A549 (cell line): ENCODE measurements at regions not wholly inside any gene's neighbourhood (a gene's known extent, or its start where the extent isn't known, plus 50 kb on each side); places are given as distances from the start of the nearest gene placed in this dataset.

ENCODE experiments used
- ATAC-seq, 2 experiments: fragments of 200-7000 bp in 1 of 2; fragments of >200 bp in 1 of 2; cut with Nextera tagmentation in 1 of 2; cut with Tn5 transposase in 1 of 2; 3 replicates each; pipeline versions ENCODE4 v1.8.0 to v1.9.1; 2018 to 2020; ENCODE audit warnings: mild to moderate bottlenecking in 1 of 2, moderate library complexity in 1 of 2
- CTCF ChIA-PET: fragments of 300-600 bp; sonication (Branson Sonifier 250); formaldehyde crosslinking; extraction: SDS; loops from one replicate; lab custom pipeline; 2021; ENCODE audit warnings: antibody characterized with exemption, inconsistent platforms; lab: Yijun Ruan, JAX
- POLR2A ChIA-PET: fragments of 350-600 bp; formaldehyde crosslinking; extraction: SDS; loops from one replicate; lab custom pipeline; 2021; ENCODE audit warnings: antibody characterized with exemption, inconsistent platforms; lab: Yijun Ruan, JAX
- DNase-seq, 2 experiments: peaks; one replicate each; pipeline versions ENCODE4 v3.0.0 to v3.0.0-alpha.2; 2011 to 2016; ENCODE audit warnings: low read depth in 1 of 2, low spot score in 1 of 2
- FAIRE-seq: peaks from 2 replicates; lab custom pipeline; 2011; peaks lifted over from hg19 to GRCh38; lab: Jason Lieb, UNC
- H3K27ac ChIP-seq, 2 experiments: fragments of >200 bp; sonication (Bioruptor Twin); formaldehyde crosslinking; 3 replicates each; pipeline ENCODE4 v1.5.1; 2016 to 2017
- H3K4me1 ChIP-seq: fragments of >200 bp; sonication (Bioruptor Twin); formaldehyde crosslinking; 3 replicates; pipeline ENCODE4 v1.6.1; 2016
- H3K4me2 ChIP-seq: fragments of >200 bp; sonication (Bioruptor Twin); formaldehyde crosslinking; 3 replicates; pipeline ENCODE4 v1.6.1; 2016
- H3K4me3 ChIP-seq: fragments of >200 bp; sonication (Bioruptor Twin); formaldehyde crosslinking; 3 replicates; pipeline ENCODE4 v1.5.1; 2016
- H3K9me3 ChIP-seq: fragments of >200 bp; sonication (Bioruptor Twin); formaldehyde crosslinking; 3 replicates; pipeline ENCODE4 v1.6.1; 2016
- CBX2 ChIP-seq: fragments of 200-600 bp; sonication (generic); IDR thresholded peaks from 2 replicates; pipeline ENCODE4 v1.6.1; 2016; ENCODE audit warnings: low read depth, mild to moderate bottlenecking, borderline replicate concordance
- CEBPB ChIP-seq, 2 experiments: fragments of >200 bp in 1 of 2; sonication (Bioruptor Twin) in 1 of 2; formaldehyde crosslinking in 1 of 2; IDR thresholded peaks; 2 replicates each; pipeline ENCODE4 v1.6.1; 2012 to 2016
- CHD2 ChIP-seq: fragments of 150-350 bp; IDR thresholded peaks from 2 replicates; pipeline ENCODE4 v1.6.1; 2014; ENCODE audit warnings: low read length; ENCODE audit not compliant: partially characterized antibody
- EHF ChIP-seq: fragments of 250-450 bp; sonication (Bioruptor Pico); IDR thresholded peaks from 2 replicates; pipeline ENCODE4 v1.5.0; 2020; ENCODE audit warnings: mild to moderate bottlenecking
- ELK1 ChIP-seq: fragments of 150-350 bp; IDR thresholded peaks from 2 replicates; pipeline ENCODE4 v1.6.1; 2014; ENCODE audit warnings: low read depth, mild to moderate bottlenecking, low read length
- EP300 ChIP-seq, 2 experiments: fragments of >200 bp; sonication (Bioruptor Twin); formaldehyde crosslinking; IDR thresholded peaks; 2 replicates in 1 of 2; 3 replicates in 1 of 2; pipeline ENCODE4 v1.6.1; 2016 to 2017
- FOSB ChIP-seq: fragments of 250-450 bp; sonication (Bioruptor Pico); IDR thresholded peaks from 2 replicates; pipeline ENCODE4 v1.5.0; 2020; ENCODE audit warnings: mild to moderate bottlenecking, moderate library complexity
- FOSL2 ChIP-seq, 2 experiments: fragments of 450-650 bp in 1 of 2; fragments of >200 bp in 1 of 2; sonication (Bioruptor Twin) in 1 of 2; formaldehyde crosslinking; IDR thresholded peaks; 2 replicates each; pipeline versions ENCODE4 v1.5.0 to v1.6.1; 2016 to 2020; ENCODE audit warnings: mild to moderate bottlenecking in 1 of 2, moderate library complexity in 1 of 2
- FOXS1 ChIP-seq: fragments of 250-450 bp; sonication (Bioruptor Pico); IDR thresholded peaks from 2 replicates; pipeline ENCODE4 v1.5.0; 2020; ENCODE audit warnings: mild to moderate bottlenecking, moderate library complexity
- HDAC2 ChIP-seq: fragments of 200-600 bp; sonication (generic); IDR thresholded peaks from 2 replicates; pipeline ENCODE4 v1.6.1; 2016
- HES2 ChIP-seq: fragments of >200 bp; sonication (Bioruptor Twin); formaldehyde crosslinking; IDR thresholded peaks from 2 replicates; pipeline ENCODE4 v1.6.1; 2016
- HEYL ChIP-seq: fragments of 250-450 bp; sonication (Bioruptor Pico); IDR thresholded peaks from 2 replicates; pipeline ENCODE4 v1.8.0; 2021; ENCODE audit warnings: mild to moderate bottlenecking, moderate library complexity
- HOXA7 ChIP-seq: fragments of 250-450 bp; sonication (Bioruptor Pico); IDR thresholded peaks from 2 replicates; pipeline ENCODE4 v1.5.0; 2020; ENCODE audit warnings: mild to moderate bottlenecking, moderate library complexity
- HOXB5 ChIP-seq: fragments of 250-450 bp; sonication (Bioruptor Pico); IDR thresholded peaks from 2 replicates; pipeline ENCODE4 v1.5.0; 2020; ENCODE audit warnings: mild to moderate bottlenecking, moderate library complexity
- JUN ChIP-seq, 2 experiments: fragments of >200 bp; sonication (Bioruptor Twin); formaldehyde crosslinking; IDR thresholded peaks; 2 replicates in 1 of 2; 3 replicates in 1 of 2; pipeline ENCODE4 v1.6.1; 2016 to 2017
- MAZ ChIP-seq: fragments of 150-350 bp; IDR thresholded peaks from 2 replicates; pipeline ENCODE4 v1.6.1; 2014; ENCODE audit warnings: antibody characterized with exemption, low read depth, low read length, borderline replicate concordance
- NPAS2 ChIP-seq: fragments of 250-450 bp; sonication (Bioruptor Pico); IDR thresholded peaks from 2 replicates; pipeline ENCODE4 v1.8.0; 2022; ENCODE audit warnings: mild to moderate bottlenecking, moderate library complexity, borderline replicate concordance
- RAD21 ChIP-seq, 2 experiments: fragments of >200 bp in 1 of 2; sonication (Bioruptor Twin) in 1 of 2; formaldehyde crosslinking in 1 of 2; IDR thresholded peaks in 1 of 2; conservative IDR thresholded peaks in 1 of 2; 2 replicates in 1 of 2; 3 replicates in 1 of 2; pipeline ENCODE4 v1.6.1; 2012 to 2018; ENCODE audit warnings: inconsistent platforms in 1 of 2
- RCOR1 ChIP-seq: fragments of 150-350 bp; IDR thresholded peaks from 2 replicates; pipeline ENCODE4 v1.6.1; 2014; ENCODE audit warnings: antibody characterized with exemption, low read length, low read depth
- SREBF2 ChIP-seq: fragments of 450-650 bp; IDR thresholded peaks from 2 replicates; pipeline ENCODE4 v1.6.1; 2014; ENCODE audit warnings: mild to moderate bottlenecking, moderate library complexity
- TP53 ChIP-seq: fragments of 250-450 bp; sonication (Bioruptor Pico); IDR thresholded peaks from 2 replicates; pipeline ENCODE4 v1.5.0; 2021; ENCODE audit warnings: mild to moderate bottlenecking, moderate library complexity
- WGBS: methylation state at CpG from one replicate; pipeline ENCODE4 v1.1.6; 2017; ENCODE audit errors: missing lambda C conversion rate; 5-methylcytosine and 5-hydroxymethylcytosine counted together
- TF ChIP-seq, protein P1 (sequence below): fragments of >200 bp; sonication (Bioruptor Twin); formaldehyde crosslinking; IDR thresholded peaks from 3 replicates; pipeline ENCODE4 v1.5.1; 2016
- TF ChIP-seq, protein P2 (sequence below): fragments of 250-450 bp; sonication (Bioruptor Pico); IDR thresholded peaks from 2 replicates; pipeline ENCODE4 v1.5.0; 2021; ENCODE audit warnings: mild to moderate bottlenecking, moderate library complexity, borderline replicate concordance
- TF ChIP-seq, protein P3 (sequence below): IDR thresholded peaks from 2 replicates; pipeline ENCODE4 v1.6.1; 2012; ENCODE audit warnings: low read depth, borderline replicate concordance
- TF ChIP-seq, protein P4 (sequence below): IDR thresholded peaks from 2 replicates; pipeline ENCODE4 v1.6.1; 2012

GRCh38 chr5:143987264-143987663 is 175.3 kb downstream of the HMHB1 start:
- 96% methylated on average over 1 of the region's 2 CpGs for WGBS
- POLR2A ChIA-PET = interaction anchor here (1.6 kb wide), 1 partner anchor 583 kb away, joined by 3 read pairs; no protein-coding TSS in a partner anchor
- no peak overlapping the region for H3K27ac ChIP-seq
- ATAC-seq = no peak
- TF ChIP-seq RCOR1 (no peak), FOSB (no peak), HOXA7 (CRISPR knock-in tag) (no peak), FOSL2 (IDR thresholded peaks at IDR 0.05) (no peak), FOSL2 (CRISPR knock-in tag; IDR thresholded peaks at IDR 0.05) (no peak), JUN (IDR thresholded peaks at IDR 0.05) (no peak), CHD2 (no peak), FOXS1 (CRISPR knock-in tag) (no peak), HOXB5 (CRISPR knock-in tag) (no peak), EHF (CRISPR knock-in tag) (no peak), HDAC2 (no peak), CEBPB (IDR thresholded peaks at IDR 0.05) (no peak), RAD21 (conservative IDR thresholded peaks at IDR 0.05 in 1 of 2, IDR thresholded peaks at IDR 0.05 in 1 of 2) (no peak), NPAS2 (CRISPR knock-in tag) (no peak), ELK1 (no peak), MAZ (no peak), TP53 (CRISPR knock-in tag) (no peak)
- TF ChIP-seq, protein P1, sequence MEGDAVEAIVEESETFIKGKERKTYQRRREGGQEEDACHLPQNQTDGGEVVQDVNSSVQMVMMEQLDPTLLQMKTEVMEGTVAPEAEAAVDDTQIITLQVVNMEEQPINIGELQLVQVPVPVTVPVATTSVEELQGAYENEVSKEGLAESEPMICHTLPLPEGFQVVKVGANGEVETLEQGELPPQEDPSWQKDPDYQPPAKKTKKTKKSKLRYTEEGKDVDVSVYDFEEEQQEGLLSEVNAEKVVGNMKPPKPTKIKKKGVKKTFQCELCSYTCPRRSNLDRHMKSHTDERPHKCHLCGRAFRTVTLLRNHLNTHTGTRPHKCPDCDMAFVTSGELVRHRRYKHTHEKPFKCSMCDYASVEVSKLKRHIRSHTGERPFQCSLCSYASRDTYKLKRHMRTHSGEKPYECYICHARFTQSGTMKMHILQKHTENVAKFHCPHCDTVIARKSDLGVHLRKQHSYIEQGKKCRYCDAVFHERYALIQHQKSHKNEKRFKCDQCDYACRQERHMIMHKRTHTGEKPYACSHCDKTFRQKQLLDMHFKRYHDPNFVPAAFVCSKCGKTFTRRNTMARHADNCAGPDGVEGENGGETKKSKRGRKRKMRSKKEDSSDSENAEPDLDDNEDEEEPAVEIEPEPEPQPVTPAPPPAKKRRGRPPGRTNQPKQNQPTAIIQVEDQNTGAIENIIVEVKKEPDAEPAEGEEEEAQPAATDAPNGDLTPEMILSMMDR = no peak
- TF ChIP-seq, protein P2, sequence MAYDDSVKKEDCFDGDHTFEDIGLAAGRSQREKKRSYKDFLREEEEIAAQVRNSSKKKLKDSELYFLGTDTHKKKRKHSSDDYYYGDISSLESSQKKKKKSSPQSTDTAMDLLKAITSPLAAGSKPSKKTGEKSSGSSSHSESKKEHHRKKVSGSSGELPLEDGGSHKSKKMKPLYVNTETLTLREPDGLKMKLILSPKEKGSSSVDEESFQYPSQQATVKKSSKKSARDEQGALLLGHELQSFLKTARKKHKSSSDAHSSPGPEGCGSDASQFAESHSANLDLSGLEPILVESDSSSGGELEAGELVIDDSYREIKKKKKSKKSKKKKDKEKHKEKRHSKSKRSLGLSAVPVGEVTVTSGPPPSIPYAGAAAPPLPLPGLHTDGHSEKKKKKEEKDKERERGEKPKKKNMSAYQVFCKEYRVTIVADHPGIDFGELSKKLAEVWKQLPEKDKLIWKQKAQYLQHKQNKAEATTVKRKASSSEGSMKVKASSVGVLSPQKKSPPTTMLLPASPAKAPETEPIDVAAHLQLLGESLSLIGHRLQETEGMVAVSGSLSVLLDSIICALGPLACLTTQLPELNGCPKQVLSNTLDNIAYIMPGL (CRISPR knock-in tag) = no peak
- TF ChIP-seq, all 56 proteins: peak for 0
- no peaks in the 10 kb centered on the region for H3K9me3 ChIP-seq
- H3K4me3 ChIP-seq = no peak overlapping the region
- no peak overlapping the region for H3K4me2 ChIP-seq
- H3K4me1 ChIP-seq = peaks cover 6% of the 10 kb centered on the region; the same call in 1 of the 3 replicates
- CTCF ChIA-PET = interaction anchor here (1.1 kb wide), 1 partner anchor 8 kb away, joined by 3 read pairs; no protein-coding TSS in a partner anchor
- DNase-seq (no peak), FAIRE-seq (no peak)

DNA sequence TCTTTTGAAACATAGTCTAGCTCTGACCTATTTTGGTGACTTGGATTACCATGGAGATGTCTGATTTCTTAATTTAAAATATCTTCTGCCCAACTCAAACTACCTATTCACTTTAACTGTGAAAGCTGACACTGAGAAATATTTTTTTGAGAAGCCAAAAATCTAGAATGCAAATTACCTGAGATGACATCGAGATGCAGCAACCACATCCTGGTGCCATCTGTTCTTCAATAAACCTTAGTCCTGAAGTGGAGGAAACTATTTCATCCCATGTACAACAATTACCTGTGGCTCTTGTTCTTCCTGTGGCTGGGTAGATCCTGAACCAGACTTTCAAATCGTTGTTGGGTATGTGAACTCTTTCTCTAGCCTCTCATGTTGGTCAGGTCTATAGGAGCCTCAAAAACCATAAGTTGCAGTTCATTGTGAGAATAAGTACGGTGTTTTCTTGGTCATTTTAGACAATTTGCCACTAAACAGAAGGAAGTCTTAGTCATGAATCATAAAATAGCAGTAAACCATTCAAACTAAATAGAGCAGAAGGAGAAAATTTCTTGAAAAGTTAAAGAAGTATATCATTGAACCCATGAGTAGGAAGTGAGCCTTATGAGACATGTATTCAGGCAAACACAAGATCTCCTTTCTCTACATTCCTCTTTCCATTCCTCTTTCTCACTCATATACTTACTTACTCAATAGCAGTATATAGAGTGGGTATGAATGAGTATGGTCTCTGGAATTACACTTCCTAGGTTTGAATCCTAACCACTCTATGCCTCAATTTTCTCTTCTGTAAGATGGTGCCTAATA is 176.0 kb downstream of the HMHB1 start:
- ChIA-PET CTCF (no interaction called here), POLR2A (no interaction called here)
- peaks cover 6% of the 10 kb centered on the region; the same call in 1 of the 3 replicates for H3K4me1 ChIP-seq
- TF ChIP-seq CBX2 (no peak), HEYL (no peak), HES2 (no peak), SREBF2 (no peak), FOXS1 (CRISPR knock-in tag) (no peak), RCOR1 (no peak), EP300 (IDR thresholded peaks at IDR 0.05) (no peak), CEBPB (IDR thresholded peaks at IDR 0.05) (no peak), HDAC2 (no peak)
- TF ChIP-seq, protein P3, sequence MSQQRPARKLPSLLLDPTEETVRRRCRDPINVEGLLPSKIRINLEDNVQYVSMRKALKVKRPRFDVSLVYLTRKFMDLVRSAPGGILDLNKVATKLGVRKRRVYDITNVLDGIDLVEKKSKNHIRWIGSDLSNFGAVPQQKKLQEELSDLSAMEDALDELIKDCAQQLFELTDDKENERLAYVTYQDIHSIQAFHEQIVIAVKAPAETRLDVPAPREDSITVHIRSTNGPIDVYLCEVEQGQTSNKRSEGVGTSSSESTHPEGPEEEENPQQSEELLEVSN = no peak
- TF ChIP-seq, protein P4, sequence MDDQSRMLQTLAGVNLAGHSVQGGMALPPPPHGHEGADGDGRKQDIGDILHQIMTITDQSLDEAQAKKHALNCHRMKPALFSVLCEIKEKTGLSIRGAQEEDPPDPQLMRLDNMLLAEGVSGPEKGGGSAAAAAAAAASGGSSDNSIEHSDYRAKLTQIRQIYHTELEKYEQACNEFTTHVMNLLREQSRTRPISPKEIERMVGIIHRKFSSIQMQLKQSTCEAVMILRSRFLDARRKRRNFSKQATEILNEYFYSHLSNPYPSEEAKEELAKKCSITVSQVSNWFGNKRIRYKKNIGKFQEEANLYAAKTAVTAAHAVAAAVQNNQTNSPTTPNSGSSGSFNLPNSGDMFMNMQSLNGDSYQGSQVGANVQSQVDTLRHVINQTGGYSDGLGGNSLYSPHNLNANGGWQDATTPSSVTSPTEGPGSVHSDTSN = no peak
- H3K4me2 ChIP-seq = no peak overlapping the region
- FAIRE-seq = no peak
- no peak for DNase-seq
- no peak overlapping the region for H3K4me3 ChIP-seq
- no peak overlapping the region for H3K27ac ChIP-seq
- H3K9me3 ChIP-seq = no peaks in the 10 kb centered on the region
- 55% methylated on average over 3 of the region's 3 CpGs for WGBS
- no peak for ATAC-seq
